HEK293 (cell line): ENCODE measurements at regions not wholly inside any gene's neighbourhood (a gene's known extent, or its start where the extent isn't known, plus 50 kb on each side); places are given as distances from the start of the nearest gene placed in this dataset.

Source experiments
- KLF10 ChIP-seq: fragments of 450-650 bp; IDR thresholded peaks from 2 replicates; pipeline ENCODE4 v1.5.1; 2018; ENCODE audit warnings: missing biosample characterization, mild to moderate bottlenecking, missing genetic modification characterization
- OVOL3 ChIP-seq: fragments of 450-650 bp; formaldehyde crosslinking; IDR thresholded peaks from 2 replicates; pipeline ENCODE4 v1.5.1; 2016; ENCODE audit warnings: missing biosample characterization, missing genetic modification characterization
- SETDB1 ChIP-seq: IDR thresholded peaks from one replicate; pipeline ENCODE4 v1.6.1; 2017; ENCODE audit warnings: mild to moderate bottlenecking, low read length, moderate library complexity, mixed read lengths; ENCODE audit not compliant: insufficient read length
- ZFP3 ChIP-seq: fragments of 450-650 bp; formaldehyde crosslinking; IDR thresholded peaks from 2 replicates; pipeline ENCODE4 v1.5.1; 2016; ENCODE audit warnings: low read depth, missing biosample characterization, missing genetic modification characterization
- ZNF112 ChIP-seq: fragments of 450-650 bp; formaldehyde crosslinking; IDR thresholded peaks from 2 replicates; pipeline ENCODE4 v1.5.0; 2017; ENCODE audit warnings: missing biosample characterization, missing genetic modification characterization
- ZNF121 ChIP-seq: fragments of 450-650 bp; formaldehyde crosslinking; IDR thresholded peaks from 2 replicates; pipeline ENCODE4 v1.5.1; 2016; ENCODE audit warnings: missing biosample characterization, missing genetic modification characterization
- ZNF174 ChIP-seq: fragments of 450-650 bp; formaldehyde crosslinking; IDR thresholded peaks from 2 replicates; pipeline ENCODE4 v1.5.0; 2017; ENCODE audit warnings: missing biosample characterization, mild to moderate bottlenecking, missing genetic modification characterization
- ZNF184 ChIP-seq: fragments of 450-650 bp; IDR thresholded peaks from 2 replicates; pipeline ENCODE4 v1.5.1; 2018; ENCODE audit warnings: missing biosample characterization, mild to moderate bottlenecking, missing genetic modification characterization
- ZNF274 ChIP-seq, 2 experiments: fragments of 200-500 bp in 1 of 2; fragments of 450-650 bp in 1 of 2; sonication (Bioruptor generic) in 1 of 2; formaldehyde crosslinking in 1 of 2; IDR thresholded peaks; 2 replicates each; pipeline versions ENCODE4 v1.5.1 to v1.6.1; 2014 to 2016; ENCODE audit warnings: borderline replicate concordance in 1 of 2, inconsistent platforms in 1 of 2, low read length in 1 of 2, missing biosample characterization in 1 of 2, missing genetic modification characterization in 1 of 2
- ZNF292 ChIP-seq: fragments of 450-650 bp; formaldehyde crosslinking; IDR thresholded peaks from 2 replicates; pipeline ENCODE4 v1.5.1; 2016; ENCODE audit warnings: low read depth, missing biosample characterization, missing genetic modification characterization, borderline replicate concordance
- ZNF350 ChIP-seq: fragments of 450-650 bp; formaldehyde crosslinking; IDR thresholded peaks from 2 replicates; pipeline ENCODE4 v1.5.0; 2017; ENCODE audit warnings: missing biosample characterization, mild to moderate bottlenecking, missing genetic modification characterization
- TF ChIP-seq, protein P1 (sequence below): fragments of 450-650 bp; formaldehyde crosslinking; IDR thresholded peaks from 2 replicates; pipeline ENCODE4 v1.5.1; 2016; ENCODE audit warnings: missing biosample characterization, missing genetic modification characterization
- TF ChIP-seq, protein P2 (sequence below): fragments of 450-650 bp; formaldehyde crosslinking; IDR thresholded peaks from 2 replicates; pipeline ENCODE4 v1.5.1; 2016; ENCODE audit warnings: missing biosample characterization, missing genetic modification characterization
- TF ChIP-seq, protein P3 (sequence below): fragments of 450-650 bp; formaldehyde crosslinking; IDR thresholded peaks from 2 replicates; pipeline ENCODE4 v1.5.1; 2016; ENCODE audit warnings: missing biosample characterization, missing genetic modification characterization, low read depth

DNA sequence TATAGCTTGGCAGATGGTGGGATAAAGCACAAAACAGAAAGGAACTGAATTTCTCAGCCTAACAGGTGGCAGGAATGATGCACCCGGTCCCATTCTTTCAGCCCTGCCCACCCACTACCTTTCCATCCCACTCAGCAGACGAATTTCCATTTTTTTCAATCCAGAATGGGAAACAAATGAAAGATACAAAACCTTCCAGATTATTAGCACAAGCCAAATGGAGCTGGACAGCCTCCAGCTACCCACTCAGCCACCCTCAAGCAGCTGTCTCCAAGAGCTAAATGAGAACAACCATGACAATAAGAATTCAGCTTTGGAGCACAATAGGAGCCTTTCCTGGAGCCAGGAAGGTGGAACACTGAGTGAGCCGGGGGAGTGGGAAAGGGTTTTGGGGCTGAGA lies 96.3 kb upstream of the ST6GALNAC5 start:
- TF ChIP-seq ZNF292: no peak
- TF ChIP-seq, protein P1, sequence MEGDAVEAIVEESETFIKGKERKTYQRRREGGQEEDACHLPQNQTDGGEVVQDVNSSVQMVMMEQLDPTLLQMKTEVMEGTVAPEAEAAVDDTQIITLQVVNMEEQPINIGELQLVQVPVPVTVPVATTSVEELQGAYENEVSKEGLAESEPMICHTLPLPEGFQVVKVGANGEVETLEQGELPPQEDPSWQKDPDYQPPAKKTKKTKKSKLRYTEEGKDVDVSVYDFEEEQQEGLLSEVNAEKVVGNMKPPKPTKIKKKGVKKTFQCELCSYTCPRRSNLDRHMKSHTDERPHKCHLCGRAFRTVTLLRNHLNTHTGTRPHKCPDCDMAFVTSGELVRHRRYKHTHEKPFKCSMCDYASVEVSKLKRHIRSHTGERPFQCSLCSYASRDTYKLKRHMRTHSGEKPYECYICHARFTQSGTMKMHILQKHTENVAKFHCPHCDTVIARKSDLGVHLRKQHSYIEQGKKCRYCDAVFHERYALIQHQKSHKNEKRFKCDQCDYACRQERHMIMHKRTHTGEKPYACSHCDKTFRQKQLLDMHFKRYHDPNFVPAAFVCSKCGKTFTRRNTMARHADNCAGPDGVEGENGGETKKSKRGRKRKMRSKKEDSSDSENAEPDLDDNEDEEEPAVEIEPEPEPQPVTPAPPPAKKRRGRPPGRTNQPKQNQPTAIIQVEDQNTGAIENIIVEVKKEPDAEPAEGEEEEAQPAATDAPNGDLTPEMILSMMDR (tag by site-specific recombination): no peak
- no peak for TF ChIP-seq ZNF274 (IDR thresholded peaks at IDR 0.05; ENCODE audit: low read length)
- no peak for TF ChIP-seq ZNF274 (tag by site-specific recombination; IDR thresholded peaks at IDR 0.05; ENCODE audit: borderline replicate concordance)
- TF ChIP-seq ZNF350 (tag by site-specific recombination): no peak
- no peak for TF ChIP-seq ZFP3
- TF ChIP-seq ZNF112 (tag by site-specific recombination): no peak
- TF ChIP-seq ZNF184 (tag by site-specific recombination): no peak
- TF ChIP-seq KLF10 (tag by site-specific recombination): no peak
- no peak for TF ChIP-seq SETDB1
- TF ChIP-seq ZNF121 (tag by site-specific recombination): no peak
- TF ChIP-seq, protein P2, sequence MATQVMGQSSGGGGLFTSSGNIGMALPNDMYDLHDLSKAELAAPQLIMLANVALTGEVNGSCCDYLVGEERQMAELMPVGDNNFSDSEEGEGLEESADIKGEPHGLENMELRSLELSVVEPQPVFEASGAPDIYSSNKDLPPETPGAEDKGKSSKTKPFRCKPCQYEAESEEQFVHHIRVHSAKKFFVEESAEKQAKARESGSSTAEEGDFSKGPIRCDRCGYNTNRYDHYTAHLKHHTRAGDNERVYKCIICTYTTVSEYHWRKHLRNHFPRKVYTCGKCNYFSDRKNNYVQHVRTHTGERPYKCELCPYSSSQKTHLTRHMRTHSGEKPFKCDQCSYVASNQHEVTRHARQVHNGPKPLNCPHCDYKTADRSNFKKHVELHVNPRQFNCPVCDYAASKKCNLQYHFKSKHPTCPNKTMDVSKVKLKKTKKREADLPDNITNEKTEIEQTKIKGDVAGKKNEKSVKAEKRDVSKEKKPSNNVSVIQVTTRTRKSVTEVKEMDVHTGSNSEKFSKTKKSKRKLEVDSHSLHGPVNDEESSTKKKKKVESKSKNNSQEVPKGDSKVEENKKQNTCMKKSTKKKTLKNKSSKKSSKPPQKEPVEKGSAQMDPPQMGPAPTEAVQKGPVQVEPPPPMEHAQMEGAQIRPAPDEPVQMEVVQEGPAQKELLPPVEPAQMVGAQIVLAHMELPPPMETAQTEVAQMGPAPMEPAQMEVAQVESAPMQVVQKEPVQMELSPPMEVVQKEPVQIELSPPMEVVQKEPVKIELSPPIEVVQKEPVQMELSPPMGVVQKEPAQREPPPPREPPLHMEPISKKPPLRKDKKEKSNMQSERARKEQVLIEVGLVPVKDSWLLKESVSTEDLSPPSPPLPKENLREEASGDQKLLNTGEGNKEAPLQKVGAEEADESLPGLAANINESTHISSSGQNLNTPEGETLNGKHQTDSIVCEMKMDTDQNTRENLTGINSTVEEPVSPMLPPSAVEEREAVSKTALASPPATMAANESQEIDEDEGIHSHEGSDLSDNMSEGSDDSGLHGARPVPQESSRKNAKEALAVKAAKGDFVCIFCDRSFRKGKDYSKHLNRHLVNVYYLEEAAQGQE (tag by site-specific recombination): no peak
- TF ChIP-seq, protein P3, sequence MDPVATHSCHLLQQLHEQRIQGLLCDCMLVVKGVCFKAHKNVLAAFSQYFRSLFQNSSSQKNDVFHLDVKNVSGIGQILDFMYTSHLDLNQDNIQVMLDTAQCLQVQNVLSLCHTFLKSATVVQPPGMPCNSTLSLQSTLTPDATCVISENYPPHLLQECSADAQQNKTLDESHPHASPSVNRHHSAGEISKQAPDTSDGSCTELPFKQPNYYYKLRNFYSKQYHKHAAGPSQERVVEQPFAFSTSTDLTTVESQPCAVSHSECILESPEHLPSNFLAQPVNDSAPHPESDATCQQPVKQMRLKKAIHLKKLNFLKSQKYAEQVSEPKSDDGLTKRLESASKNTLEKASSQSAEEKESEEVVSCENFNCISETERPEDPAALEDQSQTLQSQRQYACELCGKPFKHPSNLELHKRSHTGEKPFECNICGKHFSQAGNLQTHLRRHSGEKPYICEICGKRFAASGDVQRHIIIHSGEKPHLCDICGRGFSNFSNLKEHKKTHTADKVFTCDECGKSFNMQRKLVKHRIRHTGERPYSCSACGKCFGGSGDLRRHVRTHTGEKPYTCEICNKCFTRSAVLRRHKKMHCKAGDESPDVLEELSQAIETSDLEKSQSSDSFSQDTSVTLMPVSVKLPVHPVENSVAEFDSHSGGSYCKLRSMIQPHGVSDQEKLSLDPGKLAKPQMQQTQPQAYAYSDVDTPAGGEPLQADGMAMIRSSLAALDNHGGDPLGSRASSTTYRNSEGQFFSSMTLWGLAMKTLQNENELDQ (tag by site-specific recombination): no peak
- TF ChIP-seq ZNF174 (tag by site-specific recombination): no peak
- TF ChIP-seq OVOL3: no peak
